CD14-positive monocyte (primary cell): ENCODE measurements at regions not wholly inside any gene's neighbourhood (a gene's known extent, or its start where the extent isn't known, plus 50 kb on each side); places are given as distances from the start of the nearest gene placed in this dataset.

ENCODE experiments used
- DNase-seq, 3 donors: peaks; one replicate each; pipeline ENCODE4 v3.0.0-alpha.2; 2011 to 2022
- H2AFZ ChIP-seq: 2 replicates; pipeline ENCODE4 v1.6.0; 2012; ENCODE audit warnings: mild to moderate bottlenecking, low read depth, low read length, inconsistent platforms; ENCODE audit not compliant: insufficient read depth, poor library complexity, severe bottlenecking
- H3K27ac ChIP-seq, 2 donors: 1 replicate in 1 of 2; 2 replicates in 1 of 2; pipeline ENCODE4 v1.5.1; 2012 to 2013; ENCODE audit warnings: low read length in 2 of 2, control low read depth in 1 of 2, inconsistent platforms in 1 of 2, low read depth in 1 of 2, mild to moderate bottlenecking in 1 of 2
- H3K27me3 ChIP-seq, 2 donors: one replicate each; pipeline versions ENCODE4 v1.6.0 to v1.6.1; 2011 to 2013; ENCODE audit warnings: low read length in 2 of 2; ENCODE audit not compliant: control insufficient read depth in 2 of 2, insufficient read depth in 2 of 2
- H3K36me3 ChIP-seq, 2 donors: replicated peaks in 1 of 2; 1 replicate in 1 of 2; 2 replicates in 1 of 2; pipeline versions ENCODE4 v1.5.1 to v1.6.1; 2012 to 2013; ENCODE audit warnings: low read length in 2 of 2, control low read depth in 1 of 2, inconsistent platforms in 1 of 2, mild to moderate bottlenecking in 1 of 2; ENCODE audit not compliant: insufficient read depth in 2 of 2, control insufficient read depth in 1 of 2
- H3K4me1 ChIP-seq, 2 donors: 1 replicate in 1 of 2; 2 replicates in 1 of 2; pipeline versions ENCODE4 v1.5.1 to v1.6.1; 2012 to 2013; ENCODE audit warnings: low read length in 2 of 2, control low read depth in 1 of 2, inconsistent platforms in 1 of 2, mild to moderate bottlenecking in 1 of 2, moderate library complexity in 1 of 2; ENCODE audit not compliant: insufficient read depth in 2 of 2, control insufficient read depth in 1 of 2
- H3K4me2 ChIP-seq: replicated peaks from 2 replicates; pipeline ENCODE3; 2012; ENCODE audit warnings: low read length, moderate library complexity, mild to moderate bottlenecking; ENCODE audit not compliant: poor library complexity, severe bottlenecking; ENCODE audit errors: extremely low read depth
- H3K4me3 ChIP-seq, 3 experiments: fragments of 200-600 bp in 1 of 3; sonication (generic) in 1 of 3; replicated peaks in 1 of 3; 1 replicate in 2 of 3; 2 replicates in 1 of 3; pipeline ENCODE4 v1.5.1; 2011 to 2013; ENCODE audit warnings: low read length in 3 of 3, mild to moderate bottlenecking in 3 of 3, control low read depth in 2 of 3, low read depth in 2 of 3, inconsistent platforms in 1 of 3, moderate library complexity in 1 of 3
- H3K79me2 ChIP-seq: 2 replicates; pipeline ENCODE4 v1.6.0; 2012; ENCODE audit warnings: mild to moderate bottlenecking, control low read depth, inconsistent platforms, low read length, moderate library complexity; ENCODE audit not compliant: insufficient read depth
- H3K9ac ChIP-seq: 2 replicates; pipeline ENCODE4 v1.6.0; 2017; ENCODE audit warnings: low read length, mild to moderate bottlenecking; ENCODE audit not compliant: insufficient read depth, poor library complexity, severe bottlenecking
- H3K9me3 ChIP-seq, 2 donors: replicated peaks in 1 of 2; 1 replicate in 1 of 2; 2 replicates in 1 of 2; pipeline versions ENCODE4 v1.5.1 to v1.6.1; 2012 to 2013; ENCODE audit warnings: low read length in 2 of 2, control low read depth in 1 of 2; ENCODE audit not compliant: control insufficient read depth in 1 of 2, insufficient read depth in 1 of 2
- H4K20me1 ChIP-seq: 2 replicates; pipeline ENCODE4 v1.6.0; 2012; ENCODE audit warnings: mild to moderate bottlenecking, low read length, control low read depth, moderate library complexity; ENCODE audit not compliant: insufficient read depth
- H3K27ac Mint-ChIP-seq, 7 donors: one replicate each; pipeline ENCODE4 v1.8.0; 2020; ENCODE audit warnings: mild to moderate bottlenecking in 7 of 7, mixed read lengths in 7 of 7, moderate library complexity in 6 of 7, inconsistent platforms in 2 of 7
- H3K27me3 Mint-ChIP-seq, 3 donors: one replicate each; pipeline ENCODE4 v1.8.0; 2021 to 2022; ENCODE audit warnings: low read depth in 3 of 3, mild to moderate bottlenecking in 3 of 3, mixed read lengths in 3 of 3, moderate library complexity in 3 of 3, inconsistent platforms in 1 of 3
- H3K36me3 Mint-ChIP-seq, 2 donors: one replicate each; pipeline ENCODE4 v1.8.0; 2020; ENCODE audit warnings: mixed read lengths in 2 of 2, inconsistent platforms in 1 of 2, mild to moderate bottlenecking in 1 of 2
- H3K4me1 Mint-ChIP-seq: one replicate; pipeline ENCODE4 v1.8.0; 2020; ENCODE audit warnings: mild to moderate bottlenecking, mixed read lengths
- H3K4me3 Mint-ChIP-seq, 2 donors: one replicate each; pipeline ENCODE4 v1.8.0; 2020; ENCODE audit warnings: mild to moderate bottlenecking in 2 of 2, mixed read lengths in 2 of 2, moderate library complexity in 1 of 2
- H3K9me3 Mint-ChIP-seq, 7 donors: one replicate each; pipeline ENCODE4 v1.8.0; 2020 to 2022; ENCODE audit warnings: mixed read lengths in 7 of 7, mild to moderate bottlenecking in 6 of 7, moderate library complexity in 6 of 7, inconsistent platforms in 2 of 7
- WGBS: methylation state at CpG from one replicate; pipeline ENCODE4 v1.1.5; 2013; ENCODE audit warnings: missing lambda C conversion rate; ENCODE audit not compliant: insufficient coverage; 5-methylcytosine and 5-hydroxymethylcytosine counted together
- intact Hi-C, 2 donors: fragments of 100-400 bp; cut with micrococcal nuclease; formaldehyde crosslinking; loops; one replicate each; pipeline versions ENCODE4 v1.15.0 to v1.15.1; 2023
- TF ChIP-seq, protein P1 (sequence below): fragments of 200-600 bp; IDR thresholded peaks from one replicate; pipeline ENCODE4 v1.8.0; 2022; ENCODE audit warnings: antibody characterized with exemption, mild to moderate bottlenecking

DNA sequence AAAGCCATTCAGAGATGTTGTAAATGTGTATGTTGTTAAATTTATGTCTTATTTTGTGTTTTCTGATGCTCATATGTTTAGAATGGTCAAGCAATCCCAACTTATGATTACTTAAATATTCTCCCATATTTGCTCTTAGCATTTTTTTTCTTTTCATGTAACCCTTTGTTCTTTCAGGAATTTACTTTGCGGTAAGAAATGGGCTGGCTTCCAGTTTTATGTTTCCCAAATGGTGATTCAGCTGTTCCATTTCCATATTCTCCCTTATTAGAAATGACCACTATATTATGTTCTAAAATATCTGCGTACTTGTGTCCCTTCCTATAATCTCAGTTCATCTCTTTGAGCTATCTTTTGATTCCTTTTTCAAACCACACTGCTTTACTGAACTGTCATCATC, 113.7 kb downstream of the CDH26 start:
- H3K36me3 Mint-ChIP-seq = peaks cover 24 to 34% of the 10 kb centered on the region in 2 donors
- no peak overlapping the region for H3K9ac ChIP-seq
- no peaks in the 10 kb centered on the region for H3K27me3 Mint-ChIP-seq
- peaks cover 0 to 4% of the 10 kb centered on the region in 2 donors for H3K9me3 ChIP-seq
- H3K27ac Mint-ChIP-seq = no peak overlapping the region
- no peaks in the 10 kb centered on the region for H4K20me1 ChIP-seq
- no peak overlapping the region for H3K4me3 Mint-ChIP-seq
- H3K79me2 ChIP-seq = no peaks in the 10 kb centered on the region
- peaks cover under 1% of the 10 kb centered on the region in 2 donors for H3K4me1 ChIP-seq
- H3K4me2 ChIP-seq = no peak overlapping the region
- WGBS = 100% methylated on average over 1 of the region's 2 CpGs
- no peaks in the 10 kb centered on the region for H3K27me3 ChIP-seq
- TF ChIP-seq, protein P1, sequence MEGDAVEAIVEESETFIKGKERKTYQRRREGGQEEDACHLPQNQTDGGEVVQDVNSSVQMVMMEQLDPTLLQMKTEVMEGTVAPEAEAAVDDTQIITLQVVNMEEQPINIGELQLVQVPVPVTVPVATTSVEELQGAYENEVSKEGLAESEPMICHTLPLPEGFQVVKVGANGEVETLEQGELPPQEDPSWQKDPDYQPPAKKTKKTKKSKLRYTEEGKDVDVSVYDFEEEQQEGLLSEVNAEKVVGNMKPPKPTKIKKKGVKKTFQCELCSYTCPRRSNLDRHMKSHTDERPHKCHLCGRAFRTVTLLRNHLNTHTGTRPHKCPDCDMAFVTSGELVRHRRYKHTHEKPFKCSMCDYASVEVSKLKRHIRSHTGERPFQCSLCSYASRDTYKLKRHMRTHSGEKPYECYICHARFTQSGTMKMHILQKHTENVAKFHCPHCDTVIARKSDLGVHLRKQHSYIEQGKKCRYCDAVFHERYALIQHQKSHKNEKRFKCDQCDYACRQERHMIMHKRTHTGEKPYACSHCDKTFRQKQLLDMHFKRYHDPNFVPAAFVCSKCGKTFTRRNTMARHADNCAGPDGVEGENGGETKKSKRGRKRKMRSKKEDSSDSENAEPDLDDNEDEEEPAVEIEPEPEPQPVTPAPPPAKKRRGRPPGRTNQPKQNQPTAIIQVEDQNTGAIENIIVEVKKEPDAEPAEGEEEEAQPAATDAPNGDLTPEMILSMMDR = no peak
- H3K27ac ChIP-seq = no peak overlapping the region
- H2AFZ ChIP-seq = no peak overlapping the region
- H3K36me3 ChIP-seq = peaks cover 0 to 14% of the 10 kb centered on the region in 2 donors
- H3K4me1 Mint-ChIP-seq = peaks cover 2% of the 10 kb centered on the region
- no peak for DNase-seq
- peaks cover 0 to 9% (median 5%) of the 10 kb centered on the region in 7 donors for H3K9me3 Mint-ChIP-seq
- intact Hi-C loops = no loop called here
- no peak overlapping the region for H3K4me3 ChIP-seq

- H3K27me3 ChIP-seq = no peaks in the 10 kb centered on the region
- Mint-ChIP-seq H3K4me1 (peaks cover 12% of the 10 kb centered on the region), H3K27ac (no peak overlapping the region), H3K9me3 (peaks cover 0 to 9% (median 5%) of the 10 kb centered on the region in 7 donors), H3K36me3 (peaks cover 20 to 25% of the 10 kb centered on the region in 2 donors), H3K4me3 (no peak overlapping the region), H3K27me3 (no peaks in the 10 kb centered on the region)
- no peak for DNase-seq
- no peak overlapping the region for H3K4me3 ChIP-seq
- H3K9ac ChIP-seq = no peak overlapping the region
- no peaks in the 10 kb centered on the region for H3K79me2 ChIP-seq
- peaks cover 0 to 4% of the 10 kb centered on the region in 2 donors for H3K9me3 ChIP-seq
- no CpG with 5 or more reads among the region's 6 CpGs for WGBS
- peaks cover 11 to 12% of the 10 kb centered on the region in 2 donors for H3K4me1 ChIP-seq
- H3K27ac ChIP-seq = no peak overlapping the region
- TF ChIP-seq, protein P1 = no peak
- H2AFZ ChIP-seq = no peak overlapping the region
- intact Hi-C loops = no loop called here
- H3K4me2 ChIP-seq = no peak overlapping the region
- H4K20me1 ChIP-seq = no peaks in the 10 kb centered on the region
- peaks cover 0 to 14% of the 10 kb centered on the region in 2 donors for H3K36me3 ChIP-seq
These were observed 114.9 kb downstream of the CDH26 start for GRCh38 chr20:60073086-60073485.
